CD4-positive, alpha-beta T cell treated with Interferon gamma for 1 hour (primary cell): ENCODE measurements at regions not wholly inside any gene's neighbourhood (a gene's known extent, or its start where the extent isn't known, plus 50 kb on each side); places are given as distances from the start of the nearest gene placed in this dataset.
"Not testable (repeated sequence)": the region's sequence is repeated elsewhere in the genome, so short reads cannot be mapped to it uniquely, and the experiment has no call there.

ENCODE experiments used
- DNase-seq: peaks from one replicate; pipeline ENCODE4 v3.0.0-alpha.2; 2020

GRCh38 chr7:152501506-152501905, 65.7 kb upstream of the KMT2C start:
- no peak for DNase-seq

GRCh38 chr7:152499969-152500368, 64.2 kb upstream of the KMT2C start:
- not testable (repeated sequence) for DNase-seq

- DNase-seq: no peak
These were observed 60.1 kb upstream of the KMT2C start for GRCh38 chr7:152495867-152496266.

DNA sequence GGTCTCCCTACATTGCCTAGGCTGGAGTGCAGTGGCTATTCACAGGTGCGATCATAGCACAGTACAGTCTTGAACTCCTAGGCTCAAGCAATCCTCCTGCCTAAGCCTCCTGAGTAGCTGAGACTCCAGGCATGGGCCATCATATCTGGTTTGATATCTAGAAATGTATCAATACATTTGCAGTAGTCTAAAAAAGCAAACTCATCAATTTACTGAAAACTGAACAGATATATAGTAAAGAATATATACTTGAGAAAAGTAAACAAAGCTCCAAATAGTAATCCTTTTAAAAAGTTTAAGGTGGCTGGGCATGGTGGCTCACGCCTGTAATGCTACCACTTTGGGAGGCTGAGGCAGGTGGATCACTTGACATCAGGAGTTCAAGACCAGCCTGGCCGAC, 57.1 kb upstream of the KMT2C start:
- DNase-seq: no peak

DNA sequence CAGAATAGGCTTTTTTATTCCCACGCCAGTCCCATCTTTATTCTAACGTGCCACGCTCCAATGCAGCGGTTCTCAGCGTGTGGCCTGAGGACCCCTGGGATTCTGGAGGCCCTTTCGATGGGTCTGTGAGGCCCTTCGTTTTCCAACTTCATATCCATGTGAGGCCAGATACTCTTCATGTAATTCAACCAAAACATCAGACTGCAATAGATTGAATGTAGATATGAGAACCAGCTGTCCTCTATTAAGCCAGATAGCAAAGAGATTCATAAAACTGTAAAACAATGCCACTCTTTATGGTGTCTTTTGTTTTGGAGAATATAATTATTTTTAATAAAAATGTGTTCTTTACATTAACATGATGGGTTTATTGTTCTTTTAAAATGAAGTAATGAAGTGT, 53.2 kb upstream of the KMT2C start:
- DNase-seq: no peak

- no peak for DNase-seq
These were observed 51.2 kb upstream of the KMT2C start for GRCh38 chr7:152486968-152487367.

- no peak for DNase-seq
These were observed 50.0 kb upstream of the KMT2C start for GRCh38 chr7:152485826-152486225.
